ENCODE measurements at regions not wholly inside any gene's neighbourhood (a gene's known extent, or its start where the extent isn't known, plus 50 kb on each side); places are given as distances from the start of the nearest gene placed in this dataset.
"Not testable (repeated sequence)": the region's sequence is repeated elsewhere in the genome, so short reads cannot be mapped to it uniquely, and the experiment has no call there.

GRCh38 chr2:185245806-185246205 lies 492.8 kb upstream of the FSIP2 start:
- FAIRE-seq (no peak), DNase-seq (ENCODE audit: insufficient read length, low spot score) (no peak)

- DNase-seq (ENCODE audit: insufficient read length, low spot score) (no peak), FAIRE-seq (no peak)
These were observed 491.9 kb upstream of the FSIP2 start for GRCh38 chr2:185246717-185247116.

GRCh38 chr2:185255566-185255965 lies 483.0 kb upstream of the FSIP2 start:
- FAIRE-seq (no peak), DNase-seq (ENCODE audit: insufficient read length, low spot score) (no peak)

GRCh38 chr2:185265747-185266146 lies 472.9 kb upstream of the FSIP2 start:
- FAIRE-seq: no peak
- DNase-seq (ENCODE audit: insufficient read length, low spot score): no peak

GRCh38 chr2:185268651-185269050 lies 470.0 kb upstream of the FSIP2 start:
- FAIRE-seq: no peak
- DNase-seq (ENCODE audit: insufficient read length, low spot score): no peak

- FAIRE-seq (no peak), DNase-seq (ENCODE audit: insufficient read length, low spot score) (no peak)
These were observed 463.7 kb upstream of the FSIP2 start for GRCh38 chr2:185274718-185275484.

GRCh38 chr2:185275979-185276378 lies 462.6 kb upstream of the FSIP2 start:
- FAIRE-seq; DNase-seq (ENCODE audit: insufficient read length, low spot score): not testable (repeated sequence)

- no peak for FAIRE-seq
- DNase-seq (ENCODE audit: insufficient read length, low spot score): no peak
These were observed 459.8 kb upstream of the FSIP2 start for GRCh38 chr2:185278761-185279160.

- DNase-seq (ENCODE audit: insufficient read length, low spot score) (no peak), FAIRE-seq (peak; percentile 18)
These were observed 458.6 kb upstream of the FSIP2 start for GRCh38 chr2:185279999-185280398.

- DNase-seq (ENCODE audit: insufficient read length, low spot score): no peak
- FAIRE-seq: no peak
These were observed 453.9 kb upstream of the FSIP2 start for GRCh38 chr2:185284696-185285095.

- not testable (repeated sequence) for DNase-seq (ENCODE audit: insufficient read length, low spot score); FAIRE-seq
These were observed 448.6 kb upstream of the FSIP2 start for GRCh38 chr2:185290012-185290411.

GRCh38 chr2:185291035-185291647 lies 447.5 kb upstream of the FSIP2 start:
- DNase-seq (ENCODE audit: insufficient read length, low spot score): no peak

GRCh38 chr2:185299867-185300266 lies 438.7 kb upstream of the FSIP2 start:
- FAIRE-seq (no peak), DNase-seq (ENCODE audit: insufficient read length, low spot score) (no peak)

More at GRCh38 chr2:185291035-185291647, 447.5 kb upstream of the FSIP2 start:
- FAIRE-seq: peak; percentile 72

- FAIRE-seq (no peak), DNase-seq (ENCODE audit: insufficient read length, low spot score) (no peak)
These were observed 432.5 kb upstream of the FSIP2 start for GRCh38 chr2:185306119-185306518.

GRCh38 chr2:185316383-185316782 lies 422.2 kb upstream of the FSIP2 start:
- FAIRE-seq: no peak
- DNase-seq (ENCODE audit: insufficient read length, low spot score): no peak

- no peak for FAIRE-seq
These were observed 420.3 kb upstream of the FSIP2 start for GRCh38 chr2:185318271-185318724.

GRCh38 chr2:185335879-185336278 lies 402.7 kb upstream of the FSIP2 start:
- FAIRE-seq: no peak

More at GRCh38 chr2:185318271-185318724, 420.3 kb upstream of the FSIP2 start:
- no peak for DNase-seq (ENCODE audit: insufficient read length, low spot score)

GRCh38 chr2:185337033-185337432 lies 401.6 kb upstream of the FSIP2 start:
- DNase-seq (ENCODE audit: insufficient read length, low spot score): no peak
- FAIRE-seq: no peak

More at GRCh38 chr2:185335879-185336278, 402.7 kb upstream of the FSIP2 start:
- DNase-seq (ENCODE audit: insufficient read length, low spot score): no peak

GRCh38 chr2:185338104-185338503 lies 400.5 kb upstream of the FSIP2 start:
- FAIRE-seq (no peak), DNase-seq (ENCODE audit: insufficient read length, low spot score) (no peak)

GRCh38 chr2:185347445-185347844 lies 391.2 kb upstream of the FSIP2 start:
- DNase-seq (ENCODE audit: insufficient read length, low spot score) (no peak), FAIRE-seq (no peak)

- no peak for FAIRE-seq
These were observed 377.8 kb upstream of the FSIP2 start for GRCh38 chr2:185360776-185361175.

GRCh38 chr2:185372188-185372587 lies 366.4 kb upstream of the FSIP2 start:
- no peak for FAIRE-seq
- DNase-seq (ENCODE audit: insufficient read length, low spot score): no peak

More at GRCh38 chr2:185360776-185361175, 377.8 kb upstream of the FSIP2 start:
- no peak for DNase-seq (ENCODE audit: insufficient read length, low spot score)
